Choroid plexus epithelial cell (primary cell): ENCODE measurements at regions not wholly inside any gene's neighbourhood (a gene's known extent, or its start where the extent isn't known, plus 50 kb on each side); places are given as distances from the start of the nearest gene placed in this dataset.

ENCODE experiments used
- DNase-seq: peaks from one replicate; pipeline ENCODE4 v3.0.0-alpha.2; 2010; ENCODE audit warnings: low read depth
- H3K4me3 ChIP-seq: 2 replicates; pipeline ENCODE4 v1.5.1; 2011; ENCODE audit warnings: low read depth, mild to moderate bottlenecking, control low read depth, low read length, moderate library complexity
- CTCF ChIP-seq: conservative IDR thresholded peaks from 2 replicates; pipeline ENCODE4 v1.5.1; 2011; ENCODE audit warnings: low read depth, mild to moderate bottlenecking, control low read depth, inconsistent platforms, low read length, moderate library complexity

- DNase-seq, result peak; percentile 26
- no peak overlapping the region for H3K4me3 ChIP-seq
- TF ChIP-seq CTCF, result no peak
Observed at GRCh38 chr17:12567077-12568053, 98.3 kb upstream of the MYOCD start.

GRCh38 chr17:12568358-12569251 lies 97.1 kb upstream of the MYOCD start:
- no peak overlapping the region for H3K4me3 ChIP-seq
- DNase-seq, result peak; percentile 17
- TF ChIP-seq CTCF, result no peak

- DNase-seq, result no peak
- no peak overlapping the region for H3K4me3 ChIP-seq
- no peak for TF ChIP-seq CTCF
Observed at GRCh38 chr17:12571606-12572005, 94.1 kb upstream of the MYOCD start.

GRCh38 chr17:12574525-12574924 lies 91.2 kb upstream of the MYOCD start:
- no peak overlapping the region for H3K4me3 ChIP-seq
- DNase-seq, result no peak
- no peak for TF ChIP-seq CTCF

- TF ChIP-seq CTCF, result no peak
Observed at GRCh38 chr17:12575641-12576040, 90.0 kb upstream of the MYOCD start.

GRCh38 chr17:12579288-12579687 lies 86.4 kb upstream of the MYOCD start:
- DNase-seq, result peak; percentile 28
- no peak overlapping the region for H3K4me3 ChIP-seq
- no peak for TF ChIP-seq CTCF

More at GRCh38 chr17:12575641-12576040, 90.0 kb upstream of the MYOCD start:
- no peak for DNase-seq
- no peak overlapping the region for H3K4me3 ChIP-seq
